Uterus (tissue), 3 donors: ENCODE measurements at regions not wholly inside any gene's neighbourhood (a gene's known extent, or its start where the extent isn't known, plus 50 kb on each side); places are given as distances from the start of the nearest gene placed in this dataset.

Experiments
- DNase-seq, 2 donors: peaks; one replicate each; pipeline ENCODE4 v3.0.0-alpha.2; 2019 to 2020
- H3K27ac ChIP-seq, 2 donors: fragments of 200-600 bp; sonication (generic); 1 replicate in 1 of 2; 2 replicates in 1 of 2; pipeline ENCODE4 v1.5.1; 2016 to 2018
- H3K27me3 ChIP-seq, 2 donors: fragments of 200-600 bp; sonication (generic); one replicate each; pipeline ENCODE4 v1.5.1; 2018 to 2019; ENCODE audit warnings: control low read depth in 1 of 2
- H3K36me3 ChIP-seq, 2 donors: fragments of 200-600 bp; sonication (generic); one replicate each; pipeline ENCODE4 v1.5.1; 2019; ENCODE audit warnings: control low read depth in 1 of 2
- H3K4me1 ChIP-seq, 2 donors: fragments of 200-600 bp; sonication (generic); one replicate each; pipeline ENCODE4 v1.5.1; 2018 to 2019; ENCODE audit warnings: control low read depth in 1 of 2
- H3K4me3 ChIP-seq, 2 donors: fragments of 200-600 bp; sonication (generic); 1 replicate in 1 of 2; 2 replicates in 1 of 2; pipeline ENCODE4 v1.5.1; 2018 to 2019; ENCODE audit warnings: mild to moderate bottlenecking in 1 of 2
- H3K9me3 ChIP-seq, 2 donors: fragments of 200-600 bp; sonication (generic); one replicate each; pipeline ENCODE4 v1.5.1; 2019; ENCODE audit warnings: control low read depth in 1 of 2
- CTCF ChIP-seq, 4 experiments: fragments of 200-600 bp in 2 of 4; fragments of 450-650 bp in 2 of 4; sonication (generic) in 2 of 4; IDR thresholded peaks; one replicate each; pipeline ENCODE4 v1.5.1; 2016 to 2019; ENCODE audit warnings: antibody characterized with exemption in 4 of 4, mild to moderate bottlenecking in 2 of 4, moderate library complexity in 1 of 4
- POLR2A ChIP-seq, 2 donors: fragments of 450-650 bp; IDR thresholded peaks; one replicate each; pipeline ENCODE4 v1.6.1; 2016; ENCODE audit warnings: antibody characterized with exemption in 2 of 2, mild to moderate bottlenecking in 1 of 2, moderate library complexity in 1 of 2
- intact Hi-C: fragments of 100-400 bp; cut with DNase I; formaldehyde crosslinking; loops from one replicate; pipeline ENCODE4 v1.15.1; 2023; ENCODE audit warnings: low total_unique reads
- donor health status: DM: yes; HTN: yes; CAD: no.

- Histone ChIP-seq H3K27me3 (no peaks in the 10 kb centered on the region), H3K4me1 (no peaks in the 10 kb centered on the region), H3K4me3 (no peak overlapping the region), H3K36me3 (no peaks in the 10 kb centered on the region), H3K27ac (no peak overlapping the region), H3K9me3 (no peaks in the 10 kb centered on the region)
- intact Hi-C loops = no loop called here
- DNase-seq = no peak
- TF ChIP-seq CTCF (IDR thresholded peaks at IDR 0.05) (no peak), POLR2A (IDR thresholded peaks at IDR 0.05) (no peak)
These were observed 83.9 kb upstream of the TGFBR2 start for GRCh38 chr3:30522476-30522875.

GRCh38 chr3:30523366-30523765, 83.0 kb upstream of the TGFBR2 start:
- H3K4me1 ChIP-seq = no peaks in the 10 kb centered on the region
- no peak overlapping the region for H3K27ac ChIP-seq
- H3K27me3 ChIP-seq = no peaks in the 10 kb centered on the region
- H3K9me3 ChIP-seq = no peaks in the 10 kb centered on the region
- intact Hi-C loops = no loop called here
- TF ChIP-seq CTCF (IDR thresholded peaks at IDR 0.05) (no peak), POLR2A (IDR thresholded peaks at IDR 0.05) (no peak)
- no peaks in the 10 kb centered on the region for H3K36me3 ChIP-seq
- no peak overlapping the region for H3K4me3 ChIP-seq
- DNase-seq = no peak

GRCh38 chr3:30524357-30525040, 81.9 kb upstream of the TGFBR2 start:
- TF ChIP-seq CTCF (IDR thresholded peaks at IDR 0.05) = no peak
- TF ChIP-seq POLR2A (IDR thresholded peaks at IDR 0.05) = no peak
- H3K9me3 ChIP-seq = no peaks in the 10 kb centered on the region
- H3K27me3 ChIP-seq = no peaks in the 10 kb centered on the region
- DNase-seq = no peak
- H3K4me1 ChIP-seq = no peaks in the 10 kb centered on the region
- intact Hi-C loops = no loop called here
- peak overlapping the region in 1 of 2 donors; percentile 3 for H3K27ac ChIP-seq
- no peak overlapping the region for H3K4me3 ChIP-seq
- H3K36me3 ChIP-seq = no peaks in the 10 kb centered on the region

- TF ChIP-seq CTCF (IDR thresholded peaks at IDR 0.05) (no peak), POLR2A (IDR thresholded peaks at IDR 0.05) (no peak)
- Histone ChIP-seq H3K36me3 (no peaks in the 10 kb centered on the region), H3K4me1 (no peaks in the 10 kb centered on the region), H3K4me3 (no peak overlapping the region), H3K27me3 (no peaks in the 10 kb centered on the region), H3K9me3 (no peaks in the 10 kb centered on the region), H3K27ac (no peak overlapping the region)
- DNase-seq = no peak
- intact Hi-C loops = no loop called here
These were observed 80.4 kb upstream of the TGFBR2 start for GRCh38 chr3:30526031-30526430.

- H3K27ac ChIP-seq = peak overlapping the region in 1 of 2 donors; percentile 2
- intact Hi-C loops = no loop called here
- H3K4me3 ChIP-seq = no peak overlapping the region
- H3K36me3 ChIP-seq = no peaks in the 10 kb centered on the region
- TF ChIP-seq POLR2A (IDR thresholded peaks at IDR 0.05) (no peak), CTCF (IDR thresholded peaks at IDR 0.05) (no peak)
- DNase-seq = no peak
- no peaks in the 10 kb centered on the region for H3K4me1 ChIP-seq
- no peaks in the 10 kb centered on the region for H3K27me3 ChIP-seq
- no peaks in the 10 kb centered on the region for H3K9me3 ChIP-seq
These were observed 79.2 kb upstream of the TGFBR2 start for GRCh38 chr3:30527186-30527585.
